Endodermal cell (in vitro differentiated cells): ENCODE measurements at regions not wholly inside any gene's neighbourhood (a gene's known extent, or its start where the extent isn't known, plus 50 kb on each side); places are given as distances from the start of the nearest gene placed in this dataset.

Experiments
- DNase-seq: peaks from one replicate; pipeline ENCODE4 v3.0.0-alpha.2; 2017
- H3K27ac ChIP-seq: 2 replicates; pipeline ENCODE4 v1.5.1; 2013; ENCODE audit warnings: mild to moderate bottlenecking, low read depth, low read length, moderate library complexity
- H3K27me3 ChIP-seq: 2 replicates; pipeline ENCODE4 v1.6.1; 2013; ENCODE audit warnings: mild to moderate bottlenecking, low read length, moderate library complexity; ENCODE audit not compliant: insufficient read depth, control insufficient read depth, poor library complexity, severe bottlenecking
- H3K36me3 ChIP-seq: 2 replicates; pipeline ENCODE4 v1.7.0; 2013; ENCODE audit warnings: mild to moderate bottlenecking, low read length, moderate library complexity; ENCODE audit not compliant: control insufficient read depth, insufficient read depth
- H3K4me1 ChIP-seq: one replicate; pipeline ENCODE4 v1.7.0; 2013; ENCODE audit warnings: low read length; ENCODE audit not compliant: control insufficient read depth, insufficient read depth
- H3K4me3 ChIP-seq: 2 replicates; pipeline ENCODE4 v1.5.1; 2013; ENCODE audit warnings: mild to moderate bottlenecking, low read length, moderate library complexity
- H3K9ac ChIP-seq: 2 replicates; pipeline ENCODE4 v1.6.1; 2013; ENCODE audit warnings: mild to moderate bottlenecking, low read length, moderate library complexity; ENCODE audit not compliant: poor library complexity, severe bottlenecking; ENCODE audit errors: extremely low read depth
- H3K9me3 ChIP-seq: 2 replicates; pipeline ENCODE4 v1.6.1; 2013; ENCODE audit warnings: mild to moderate bottlenecking, low read length, moderate library complexity; ENCODE audit not compliant: control insufficient read depth
- H3K27ac Mint-ChIP-seq: 2 replicates; pipeline ENCODE4 v1.8.0; 2020; ENCODE audit warnings: mixed read lengths
- H3K27me3 Mint-ChIP-seq: 2 replicates; pipeline ENCODE4 v1.8.0; 2021; ENCODE audit warnings: mild to moderate bottlenecking, mixed read lengths; ENCODE audit not compliant: insufficient read depth
- H3K36me3 Mint-ChIP-seq: 2 replicates; pipeline ENCODE4 v1.8.0; 2020; ENCODE audit warnings: low read depth, mixed read lengths
- H3K4me1 Mint-ChIP-seq: 2 replicates; pipeline ENCODE4 v1.8.0; 2020; ENCODE audit warnings: mixed read lengths
- H3K4me3 Mint-ChIP-seq: 2 replicates; pipeline ENCODE4 v1.8.0; 2020; ENCODE audit warnings: mild to moderate bottlenecking, moderate library complexity, mixed read lengths
- H3K9me3 Mint-ChIP-seq: 2 replicates; pipeline ENCODE4 v1.8.0; 2020; ENCODE audit warnings: mild to moderate bottlenecking, mixed read lengths
- CTCF ChIP-seq: fragments of 200-600 bp; sonication (generic); conservative IDR thresholded peaks from 2 replicates; pipeline ENCODE4 v1.5.0; 2021; ENCODE audit warnings: antibody characterized with exemption, mild to moderate bottlenecking
- WGBS, 2 experiments: methylation state at CpG; one replicate each; pipeline versions ENCODE4 v1.1.5 to v1.1.7; 2013; ENCODE audit warnings: missing lambda C conversion rate in 2 of 2, mixed read lengths in 1 of 2; ENCODE audit not compliant: insufficient coverage in 1 of 2, insufficient read length in 1 of 2; 5-methylcytosine and 5-hydroxymethylcytosine counted together

- H3K4me3 Mint-ChIP-seq = no peak overlapping the region
- WGBS, 2 experiments = 83 to 92% methylated on average over 2 to 4 of the region's 4 CpGs
These were observed 152.0 kb upstream of the ZEB2 start for GRCh38 chr2:144671695-144672455.

DNA sequence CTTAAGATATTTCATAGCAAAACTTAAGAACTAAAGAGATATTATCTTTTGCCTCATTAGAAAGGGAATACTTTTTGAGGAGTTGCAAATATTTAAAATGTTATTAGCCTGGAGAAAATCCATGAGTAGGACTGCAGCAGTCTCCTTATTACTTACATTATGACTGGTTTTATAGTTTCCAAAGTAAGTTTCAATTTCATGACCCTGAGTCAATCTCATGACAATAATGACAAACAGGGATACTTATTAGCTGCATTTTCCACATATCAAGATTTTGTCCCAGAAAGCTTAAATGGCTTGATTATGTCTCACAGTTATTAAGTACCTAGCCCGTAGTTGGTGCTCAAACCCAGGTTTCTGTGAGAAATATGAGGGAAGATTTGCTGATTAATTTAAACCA is 150.8 kb upstream of the ZEB2 start:
- TF ChIP-seq CTCF = no peak
- H3K36me3 Mint-ChIP-seq = no peaks in the 10 kb centered on the region
- H3K4me1 ChIP-seq = no peaks in the 10 kb centered on the region
- H3K4me1 Mint-ChIP-seq = no peaks in the 10 kb centered on the region
- H3K27ac Mint-ChIP-seq = no peak overlapping the region
- H3K27me3 ChIP-seq = no peaks in the 10 kb centered on the region
- no peak for DNase-seq
- H3K9ac ChIP-seq = no peak overlapping the region
- no peak overlapping the region for H3K4me3 ChIP-seq
- H3K36me3 ChIP-seq = no peaks in the 10 kb centered on the region
- H3K4me3 Mint-ChIP-seq = no peak overlapping the region
- no peaks in the 10 kb centered on the region for H3K9me3 Mint-ChIP-seq
- no peak overlapping the region for H3K27ac ChIP-seq
- WGBS, 2 experiments = 100% methylated on average over 1 of the region's 1 CpG; no CpG with 5 or more reads in 1 of the 2 experiments
- H3K9me3 ChIP-seq = no peaks in the 10 kb centered on the region
- no peaks in the 10 kb centered on the region for H3K27me3 Mint-ChIP-seq

More at GRCh38 chr2:144671695-144672455, 152.0 kb upstream of the ZEB2 start:
- Histone ChIP-seq H3K9me3 (no peaks in the 10 kb centered on the region), H3K9ac (no peak overlapping the region), H3K27me3 (no peaks in the 10 kb centered on the region), H3K36me3 (no peaks in the 10 kb centered on the region), H3K4me3 (no peak overlapping the region), H3K27ac (no peak overlapping the region), H3K4me1 (no peaks in the 10 kb centered on the region)
- Mint-ChIP-seq H3K27ac (no peak overlapping the region), H3K36me3 (no peaks in the 10 kb centered on the region), H3K27me3 (no peaks in the 10 kb centered on the region), H3K4me1 (no peaks in the 10 kb centered on the region), H3K9me3 (no peaks in the 10 kb centered on the region)
- no peak for DNase-seq
- TF ChIP-seq CTCF = no peak

- H3K36me3 Mint-ChIP-seq = no peaks in the 10 kb centered on the region
- no peaks in the 10 kb centered on the region for H3K27me3 Mint-ChIP-seq
- TF ChIP-seq CTCF = no peak
- Histone ChIP-seq H3K9ac (no peak overlapping the region), H3K9me3 (no peaks in the 10 kb centered on the region), H3K4me1 (no peaks in the 10 kb centered on the region), H3K27me3 (no peaks in the 10 kb centered on the region), H3K36me3 (no peaks in the 10 kb centered on the region), H3K27ac (no peak overlapping the region), H3K4me3 (no peak overlapping the region)
- DNase-seq = no peak
- no peaks in the 10 kb centered on the region for H3K9me3 Mint-ChIP-seq
- 88 to 95% methylated on average over 2 of the region's 2 CpGs for WGBS, 2 experiments
- H3K27ac Mint-ChIP-seq = no peak overlapping the region
- H3K4me1 Mint-ChIP-seq = peaks cover under 1% of the 10 kb centered on the region
- H3K4me3 Mint-ChIP-seq = no peak overlapping the region
These were observed 150.2 kb upstream of the ZEB2 start for GRCh38 chr2:144670080-144670479.
